Eye (tissue), 1 donor: ENCODE measurements at regions not wholly inside any gene's neighbourhood (a gene's known extent, or its start where the extent isn't known, plus 50 kb on each side); places are given as distances from the start of the nearest gene placed in this dataset.
A peak's percentile ranks its signal among the peaks of the same experiment; 100 is the strongest.
"Not testable (repeated sequence)": the region's sequence is repeated elsewhere in the genome, so short reads cannot be mapped to it uniquely, and the experiment has no call there.

Experiments used
- DNase-seq: peaks from one replicate; pipeline ENCODE4 v3.0.0-alpha.2; 2015

GRCh38 chr17:30680681-30681080 lies 143.8 kb downstream of the CRLF3 start:
- DNase-seq: not testable (repeated sequence)

- DNase-seq: no peak
Measured at GRCh38 chr17:30677550-30678249, 146.8 kb downstream of the CRLF3 start.

- DNase-seq: not testable (repeated sequence)
Measured at GRCh38 chr17:30675777-30676492, 148.6 kb downstream of the CRLF3 start.

- peak; percentile 31 for DNase-seq
Measured at GRCh38 chr17:30669217-30669649, 155.3 kb downstream of the CRLF3 start.

GRCh38 chr17:30668360-30669181 lies 155.9 kb downstream of the CRLF3 start:
- DNase-seq: peak; percentile 34

- DNase-seq: peak; percentile 76
Measured at GRCh38 chr17:30667657-30668359, 156.7 kb downstream of the CRLF3 start.

- peak; percentile 45 for DNase-seq
Measured at GRCh38 chr17:30666838-30667656, 157.4 kb downstream of the CRLF3 start.

- peak; percentile 47 for DNase-seq
Measured at GRCh38 chr17:30663727-30664455, 160.6 kb downstream of the CRLF3 start.

GRCh38 chr17:30657148-30657547 lies 167.3 kb downstream of the CRLF3 start:
- DNase-seq: not testable (repeated sequence)

- DNase-seq: not testable (repeated sequence)
Measured at GRCh38 chr17:30653038-30653437, 171.5 kb downstream of the CRLF3 start.

- DNase-seq: not testable (repeated sequence)
Measured at GRCh38 chr17:30650149-30650548, 172.9 kb downstream of the GOSR1 start.

- DNase-seq: not testable (repeated sequence)
Measured at GRCh38 chr17:30648015-30648620, 170.9 kb downstream of the GOSR1 start.

GRCh38 chr17:30645875-30646274 lies 168.7 kb downstream of the GOSR1 start:
- DNase-seq: peak; percentile 57

GRCh38 chr17:30644713-30645112 lies 167.5 kb downstream of the GOSR1 start:
- DNase-seq: not testable (repeated sequence)

GRCh38 chr17:30644287-30644686 lies 167.1 kb downstream of the GOSR1 start:
- DNase-seq: not testable (repeated sequence)

- DNase-seq: not testable (repeated sequence)
Measured at GRCh38 chr17:30641428-30641827, 164.2 kb downstream of the GOSR1 start.

GRCh38 chr17:30639391-30639790 lies 162.2 kb downstream of the GOSR1 start:
- not testable (repeated sequence) for DNase-seq

GRCh38 chr17:30638968-30639367 lies 161.8 kb downstream of the GOSR1 start:
- DNase-seq: not testable (repeated sequence)

- not testable (repeated sequence) for DNase-seq
Measured at GRCh38 chr17:30631651-30632050, 154.4 kb downstream of the GOSR1 start.

- DNase-seq: not testable (repeated sequence)
Measured at GRCh38 chr17:30625380-30625779, 148.2 kb downstream of the GOSR1 start.
